ENCODE measurements at regions not wholly inside any gene's neighbourhood (a gene's known extent, or its start where the extent isn't known, plus 50 kb on each side); places are given as distances from the start of the nearest gene placed in this dataset.

GRCh38 chr5:89279391-89280036 lies 396.5 kb upstream of the MEF2C start:
- no peak overlapping the region for H3K4me3 ChIP-seq
- H3K27ac ChIP-seq: no peak overlapping the region
- no peak for TF ChIP-seq CTCF (IDR thresholded peaks at IDR 0.05)
- no peak for DNase-seq (ENCODE audit: low spot score)

- Histone ChIP-seq H3K4me3 (no peak overlapping the region), H3K27ac (no peak overlapping the region)
- DNase-seq (ENCODE audit: low spot score): no peak
- TF ChIP-seq CTCF (IDR thresholded peaks at IDR 0.05): no peak
These were observed 394.8 kb upstream of the MEF2C start for GRCh38 chr5:89277816-89278215.

GRCh38 chr5:89276566-89277305 lies 393.8 kb upstream of the MEF2C start:
- H3K4me3 ChIP-seq: no peak overlapping the region
- no peak for TF ChIP-seq CTCF (IDR thresholded peaks at IDR 0.05)
- no peak overlapping the region for H3K27ac ChIP-seq
- no peak for DNase-seq (ENCODE audit: low spot score)

GRCh38 chr5:89275066-89275855 lies 392.3 kb upstream of the MEF2C start:
- TF ChIP-seq CTCF (IDR thresholded peaks at IDR 0.05): no peak
- no peak overlapping the region for H3K27ac ChIP-seq
- H3K4me3 ChIP-seq: no peak overlapping the region
- no peak for DNase-seq (ENCODE audit: low spot score)

DNA sequence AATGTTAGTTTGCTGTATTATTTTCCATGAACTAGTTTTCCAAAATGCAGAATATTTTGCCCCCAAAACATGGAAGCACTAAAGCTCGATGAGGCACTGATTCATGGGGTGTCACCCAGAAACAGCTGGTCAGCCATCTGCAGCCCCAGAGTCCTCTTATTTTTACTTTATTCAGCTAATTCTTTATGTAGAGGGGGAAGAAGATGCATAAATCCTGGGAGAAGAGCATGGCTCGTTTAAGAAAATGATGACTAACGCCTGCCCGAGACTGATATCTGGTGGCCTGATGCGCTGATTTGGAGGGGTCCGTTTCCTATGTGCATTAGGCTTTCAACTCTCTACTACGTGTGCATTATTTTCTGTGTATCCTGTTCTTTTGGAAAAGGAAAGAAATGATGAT lies 390.3 kb upstream of the MEF2C start:
- no peak overlapping the region for H3K27ac ChIP-seq
- no peak for DNase-seq (ENCODE audit: low spot score)
- H3K4me3 ChIP-seq: no peak overlapping the region
- no peak for TF ChIP-seq CTCF (IDR thresholded peaks at IDR 0.05)

GRCh38 chr5:89270901-89271300 lies 387.9 kb upstream of the MEF2C start:
- no peak for DNase-seq (ENCODE audit: low spot score)
- H3K4me3 ChIP-seq: no peak overlapping the region
- H3K27ac ChIP-seq: no peak overlapping the region
- no peak for TF ChIP-seq CTCF (IDR thresholded peaks at IDR 0.05)
